HuH-7 (cell line): ENCODE measurements at regions not wholly inside any gene's neighbourhood (a gene's known extent, or its start where the extent isn't known, plus 50 kb on each side); places are given as distances from the start of the nearest gene placed in this dataset.

Source experiments
- DNase-seq: peaks from one replicate; pipeline ENCODE4 v3.0.0; 2011; ENCODE audit warnings: low spot score

- DNase-seq = no peak
Observed at GRCh38 chr1:93744299-93744988, 62.8 kb upstream of the BCAR3 start.

DNA sequence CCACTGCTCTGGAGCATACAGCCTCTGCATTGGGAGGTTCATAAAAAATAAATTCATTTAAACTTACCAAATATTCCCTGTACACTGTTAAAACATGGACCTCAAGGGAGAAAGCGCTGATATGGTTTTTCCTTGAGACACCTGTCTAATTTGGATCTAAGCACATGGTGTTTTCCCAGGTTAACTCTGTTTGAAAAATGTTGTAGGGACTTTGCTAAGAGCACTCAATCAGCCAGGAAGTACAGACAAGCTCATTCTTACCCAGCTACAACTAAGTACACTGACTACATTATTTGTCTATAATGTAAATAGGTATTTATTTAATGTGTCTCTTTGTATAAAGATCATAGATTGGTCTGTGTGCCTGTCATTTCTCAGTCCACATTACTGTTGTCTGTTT is 61.8 kb upstream of the BCAR3 start:
- no peak for DNase-seq

- no peak for DNase-seq
Observed at GRCh38 chr1:93740601-93741031, 59.0 kb upstream of the BCAR3 start.

DNA sequence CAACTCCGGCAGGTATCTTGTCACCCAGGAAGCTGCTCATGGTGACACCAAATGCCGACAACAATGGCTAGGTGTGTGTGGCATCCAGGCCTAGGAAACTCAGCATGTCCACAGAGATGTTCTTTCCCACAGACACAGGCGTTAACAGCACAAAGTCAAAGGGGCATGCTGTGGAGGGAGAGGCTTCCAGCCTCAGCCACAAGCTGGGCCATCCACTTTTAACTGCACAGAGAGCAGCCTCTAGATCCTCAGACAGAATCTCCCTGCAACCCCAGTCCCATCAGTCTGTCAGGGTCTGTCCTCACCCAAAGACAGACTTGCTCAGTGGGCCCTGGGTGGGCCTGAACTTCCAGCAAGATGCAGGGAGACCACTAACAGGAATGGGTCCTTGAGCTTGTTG is 58.5 kb upstream of the BCAR3 start:
- DNase-seq = no peak

DNA sequence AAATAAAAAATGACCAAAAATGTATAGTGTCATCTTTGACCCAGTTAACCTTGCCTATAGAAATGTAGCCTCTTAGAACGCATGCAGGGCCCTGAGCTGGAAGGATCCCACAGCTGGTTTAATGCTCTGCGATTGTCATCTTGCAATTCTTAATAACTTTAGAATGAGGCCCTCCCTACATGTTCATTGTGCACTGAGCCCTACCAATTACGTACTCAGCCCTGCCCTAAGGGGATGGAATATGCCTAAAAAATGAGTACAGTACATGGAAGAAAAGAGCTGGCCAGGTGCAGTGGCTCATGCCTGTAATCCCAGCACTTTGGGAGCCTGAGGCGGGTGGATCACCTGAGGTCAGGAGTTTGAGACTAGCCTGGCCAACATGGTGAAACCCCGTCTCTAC is 57.8 kb upstream of the BCAR3 start:
- no peak for DNase-seq

DNA sequence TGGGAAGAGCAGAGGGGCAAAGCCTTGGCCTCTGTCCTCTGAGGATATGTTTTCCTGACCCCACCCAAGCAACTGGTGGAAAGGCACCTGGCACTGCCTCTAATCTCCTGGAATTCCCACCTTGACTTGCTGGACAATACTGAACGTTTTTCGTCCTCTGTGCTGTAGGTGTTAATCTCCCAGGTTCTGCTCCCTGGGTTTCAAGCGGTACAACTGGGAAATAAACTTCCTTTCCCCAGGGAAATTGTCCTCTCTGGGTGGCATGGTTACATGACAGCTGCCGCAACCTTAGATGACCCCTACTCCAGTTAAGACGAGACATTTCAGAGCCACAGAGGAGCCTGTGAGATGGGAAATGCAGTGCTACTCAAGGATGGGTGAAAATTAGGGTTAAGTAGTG is 57.3 kb upstream of the BCAR3 start:
- no peak for DNase-seq

GRCh38 chr1:93738075-93738622 is 56.5 kb upstream of the BCAR3 start:
- DNase-seq = no peak

DNA sequence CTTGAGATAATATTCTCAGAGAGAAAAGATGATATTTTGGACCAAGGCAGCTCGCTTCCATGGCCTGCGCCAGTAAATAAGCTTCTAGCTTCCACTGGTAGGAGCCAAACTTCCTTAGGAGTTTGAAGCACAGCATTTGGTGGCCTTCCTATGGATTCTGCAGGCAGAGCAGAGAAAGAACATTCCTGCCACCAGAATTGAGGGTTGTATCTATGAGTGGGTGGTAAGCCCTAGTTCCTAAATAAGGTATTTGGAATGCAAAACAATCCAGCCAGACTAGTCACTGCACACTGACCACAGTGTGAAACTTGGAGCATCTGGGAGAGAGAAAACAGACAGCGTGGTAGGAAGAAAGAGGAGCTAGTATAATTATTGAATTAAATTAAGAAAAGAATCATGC is 54.1 kb upstream of the BCAR3 start:
- DNase-seq = no peak

DNA sequence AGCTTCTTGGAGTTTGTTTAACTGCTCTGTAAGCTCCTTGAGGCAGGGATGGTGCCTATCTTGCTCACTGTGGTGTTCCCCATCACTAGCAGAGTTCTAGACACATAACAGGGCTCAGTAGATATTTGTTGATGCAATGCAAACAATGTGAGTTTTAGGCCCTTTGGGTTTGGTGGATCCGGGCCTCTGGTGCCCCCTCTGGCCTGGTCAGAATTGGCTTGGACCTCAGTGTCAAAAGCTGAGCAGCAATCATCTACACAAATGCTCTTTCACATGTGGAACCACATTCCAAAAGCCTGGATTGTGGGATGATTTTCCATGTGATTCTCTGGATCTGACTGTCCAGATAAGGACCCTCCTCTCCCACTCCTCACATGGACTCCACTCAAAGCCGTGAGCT is 53.4 kb upstream of the BCAR3 start:
- DNase-seq = no peak

DNA sequence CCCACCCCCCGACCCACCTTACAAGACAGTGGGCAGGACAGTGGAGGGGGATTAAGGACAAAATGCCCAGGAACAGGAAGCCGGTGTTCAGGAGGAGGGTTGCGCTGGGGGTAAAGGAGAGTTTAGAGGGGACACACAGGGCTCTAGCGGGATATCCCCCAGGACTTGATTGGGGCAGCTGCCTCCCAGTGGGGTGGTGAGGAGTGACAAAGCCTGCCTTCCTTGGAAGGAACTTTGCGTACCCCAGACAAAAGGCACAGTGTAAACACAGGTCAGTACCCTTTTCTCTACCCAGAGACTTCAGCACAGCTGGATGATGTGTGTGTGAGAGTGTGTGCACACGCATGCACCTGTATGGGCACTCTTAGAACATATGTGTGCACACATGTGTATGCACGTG is 51.7 kb upstream of the BCAR3 start:
- DNase-seq = no peak

DNA sequence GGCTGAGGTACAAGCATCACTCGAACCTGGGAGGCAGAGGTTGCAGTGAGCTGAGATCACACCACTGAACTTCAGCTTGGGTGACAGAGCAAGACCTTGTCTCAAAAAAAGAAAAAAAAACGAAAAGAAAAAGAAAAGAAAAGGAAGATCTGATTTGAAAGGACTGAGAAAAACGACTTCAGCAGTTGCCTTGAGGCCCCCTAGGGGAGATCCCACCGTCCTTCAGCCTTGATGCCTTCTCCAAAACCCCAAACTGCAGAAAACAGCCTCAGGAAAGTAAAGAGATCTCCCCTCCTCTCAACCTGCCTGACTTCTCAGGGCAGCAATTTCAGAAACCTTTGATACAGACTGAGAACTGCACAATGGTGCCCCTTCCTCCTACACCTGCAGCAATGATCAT is 50.9 kb upstream of the BCAR3 start:
- DNase-seq = no peak
